Inferior parietal cortex (tissue), 1 donor: ENCODE measurements at regions not wholly inside any gene's neighbourhood (a gene's known extent, or its start where the extent isn't known, plus 50 kb on each side); places are given as distances from the start of the nearest gene placed in this dataset.

ENCODE experiments used
- DNase-seq: peaks from one replicate; pipeline ENCODE4 v3.0.0-alpha.2; 2016; ENCODE audit errors: extremely low spot score

- DNase-seq, result no peak
Observed at GRCh38 chr2:136375017-136375901, 257.3 kb upstream of the CXCR4 start.

- DNase-seq, result no peak
Observed at GRCh38 chr2:136373841-136374240, 255.9 kb upstream of the CXCR4 start.

- no peak for DNase-seq
Observed at GRCh38 chr2:136373029-136373428, 255.1 kb upstream of the CXCR4 start.

GRCh38 chr2:136363900-136364299 lies 246.0 kb upstream of the CXCR4 start:
- no peak for DNase-seq

GRCh38 chr2:136363470-136363869 lies 245.5 kb upstream of the CXCR4 start:
- DNase-seq, result no peak

GRCh38 chr2:136362676-136363390 lies 244.9 kb upstream of the CXCR4 start:
- DNase-seq, result no peak

- no peak for DNase-seq
Observed at GRCh38 chr2:136361521-136361920, 243.6 kb upstream of the CXCR4 start.

- DNase-seq, result no peak
Observed at GRCh38 chr2:136360790-136361189, 242.8 kb upstream of the CXCR4 start.

GRCh38 chr2:136359121-136359965 lies 241.4 kb upstream of the CXCR4 start:
- DNase-seq, result no peak

- DNase-seq, result no peak
Observed at GRCh38 chr2:136358576-136358975, 240.6 kb upstream of the CXCR4 start.

- DNase-seq, result no peak
Observed at GRCh38 chr2:136357007-136357380, 239.0 kb upstream of the CXCR4 start.

- DNase-seq, result no peak
Observed at GRCh38 chr2:136356125-136357006, 238.4 kb upstream of the CXCR4 start.

- no peak for DNase-seq
Observed at GRCh38 chr2:136351684-136352083, 233.7 kb upstream of the CXCR4 start.

GRCh38 chr2:136347981-136348380 lies 230.0 kb upstream of the CXCR4 start:
- no peak for DNase-seq

GRCh38 chr2:136344339-136344738 lies 226.4 kb upstream of the CXCR4 start:
- no peak for DNase-seq

GRCh38 chr2:136342138-136342537 lies 224.2 kb upstream of the CXCR4 start:
- DNase-seq, result no peak

GRCh38 chr2:136334967-136335366 lies 217.0 kb upstream of the CXCR4 start:
- DNase-seq, result no peak

- no peak for DNase-seq
Observed at GRCh38 chr2:136332436-136333095, 214.6 kb upstream of the CXCR4 start.

GRCh38 chr2:136331226-136331625 lies 213.3 kb upstream of the CXCR4 start:
- DNase-seq, result no peak

- no peak for DNase-seq
Observed at GRCh38 chr2:136328207-136328795, 210.4 kb upstream of the CXCR4 start.
